ENCODE measurements at regions not wholly inside any gene's neighbourhood (a gene's known extent, or its start where the extent isn't known, plus 50 kb on each side); places are given as distances from the start of the nearest gene placed in this dataset.

- DNase-seq, result peak; percentile 61
Measured at GRCh38 chr4:153140294-153140693, 63.9 kb upstream of the TRIM2 start.

GRCh38 chr4:153141238-153141637, 63.0 kb upstream of the TRIM2 start:
- no peak for DNase-seq

- DNase-seq, result peak; percentile 82
Measured at GRCh38 chr4:153142700-153143438, 61.4 kb upstream of the TRIM2 start.

- peak; percentile 94 for DNase-seq
Measured at GRCh38 chr4:153143527-153144348, 60.5 kb upstream of the TRIM2 start.

GRCh38 chr4:153146031-153146430, 58.2 kb upstream of the TRIM2 start:
- DNase-seq, result peak; percentile 60

GRCh38 chr4:153146961-153147360, 57.3 kb upstream of the TRIM2 start:
- no peak for DNase-seq

- DNase-seq, result no peak
Measured at GRCh38 chr4:153148791-153149190, 55.5 kb upstream of the TRIM2 start.

- peak; percentile 70 for DNase-seq
Measured at GRCh38 chr4:153151535-153152455, 52.4 kb upstream of the TRIM2 start.

GRCh38 chr4:153152501-153153338, 51.5 kb upstream of the TRIM2 start:
- no peak for DNase-seq

GRCh38 chr4:153153339-153153871, 50.8 kb upstream of the TRIM2 start:
- peak; percentile 36 for DNase-seq

GRCh38 chr4:153154007-153154975, 50.0 kb upstream of the TRIM2 start:
- peak; percentile 77 for DNase-seq

Data from fibroblast of skin of abdomen (primary cell).